ENCODE measurements at regions not wholly inside any gene's neighbourhood (a gene's known extent, or its start where the extent isn't known, plus 50 kb on each side); places are given as distances from the start of the nearest gene placed in this dataset.

GRCh38 chr5:35316611-35317274, 86.5 kb upstream of the PRLR start:
- Histone ChIP-seq H3K4me2 (ENCODE audit: low read length) (no peak overlapping the region), H3K27me3 (ENCODE audit: insufficient read depth, low read length) (no peaks in the 10 kb centered on the region; the same call in none of the 2 replicates), H3K4me1 (ENCODE audit: control insufficient read depth in 1 of 2, insufficient read depth in 2 of 2, low read length in 2 of 2) (no peaks in the 10 kb centered on the region), H3K9ac (ENCODE audit: low read length) (no peak overlapping the region), H3K4me3 (replicated peaks in 1 of 2; ENCODE audit: low read depth in 1 of 2, low read length in 2 of 2) (no peak overlapping the region), H3K36me3 (ENCODE audit: control insufficient read depth in 1 of 2, insufficient read depth in 2 of 2, low read length in 2 of 2) (no peaks in the 10 kb centered on the region), H3K79me2 (ENCODE audit: insufficient read depth, low read length) (no peaks in the 10 kb centered on the region), H3K27ac (ENCODE audit: low read depth, low read length) (no peak overlapping the region), H3K9me3 (ENCODE audit: control insufficient read depth in 1 of 2, insufficient read depth in 1 of 2, low read depth in 1 of 2, low read length in 2 of 2) (no peaks in the 10 kb centered on the region), H3K9me2 (ENCODE audit: insufficient read depth) (no peaks in the 10 kb centered on the region), H2AFZ (ENCODE audit: low read depth, low read length, poor library complexity, severe bottlenecking) (no peak overlapping the region), H4K20me1 (ENCODE audit: insufficient read depth) (no peaks in the 10 kb centered on the region; the same call in 1 of the 2 replicates)
- intact Hi-C loops (cut with micrococcal nuclease), result no loop called here
- BruUV-seq (replicated peaks), result no TSS peak
- DNase-seq (ENCODE audit: low read depth, low spot score) (no peak), ATAC-seq (no peak)
- CTCF ChIA-PET, result no interaction called here
- POLR2A ChIA-PET, result no interaction called here
- TF ChIP-seq MAX (IDR thresholded peaks at IDR 0.05) (no peak), EZH2 (IDR thresholded peaks at IDR 0.05) (no peak), FOSL1 (IDR thresholded peaks at IDR 0.05; ENCODE audit: low read depth) (no peak), RAD21 (IDR thresholded peaks at IDR 0.05; ENCODE audit: low read depth) (no peak), SIN3A (IDR thresholded peaks at IDR 0.05; ENCODE audit: low read depth) (no peak), ELF1 (IDR thresholded peaks at IDR 0.05; ENCODE audit: borderline replicate concordance, low read depth) (no peak), EZH2phosphoT487 (IDR thresholded peaks at IDR 0.05; ENCODE audit: borderline replicate concordance) (no peak), CEBPB (IDR thresholded peaks at IDR 0.05; ENCODE audit: low read depth) (no peak), SRF (IDR thresholded peaks at IDR 0.05; ENCODE audit: low read depth) (no peak), ATF3 (IDR thresholded peaks at IDR 0.05) (no peak), CTCF (IDR thresholded peaks at IDR 0.05 in 2 of 3, conservative IDR thresholded peaks at IDR 0.05 in 1 of 3; ENCODE audit: borderline replicate concordance in 1 of 3, insufficient read depth in 1 of 3, low read depth in 2 of 3, low read length in 2 of 3) (no peak), REST (IDR thresholded peaks at IDR 0.05; ENCODE audit: low read depth) (no peak), ZFX (IDR thresholded peaks at IDR 0.05) (no peak)
- RAD21 ChIA-PET (ENCODE audit: low non-redundant PET in 1 of 2, low total read pairs in 2 of 2, uncharacterized antibody in 2 of 2, unreplicated experiment in 2 of 2), result no interaction called here

Measured in HCT116 (cell line).